ENCODE measurements at regions not wholly inside any gene's neighbourhood (a gene's known extent, or its start where the extent isn't known, plus 50 kb on each side); places are given as distances from the start of the nearest gene placed in this dataset.

DNA sequence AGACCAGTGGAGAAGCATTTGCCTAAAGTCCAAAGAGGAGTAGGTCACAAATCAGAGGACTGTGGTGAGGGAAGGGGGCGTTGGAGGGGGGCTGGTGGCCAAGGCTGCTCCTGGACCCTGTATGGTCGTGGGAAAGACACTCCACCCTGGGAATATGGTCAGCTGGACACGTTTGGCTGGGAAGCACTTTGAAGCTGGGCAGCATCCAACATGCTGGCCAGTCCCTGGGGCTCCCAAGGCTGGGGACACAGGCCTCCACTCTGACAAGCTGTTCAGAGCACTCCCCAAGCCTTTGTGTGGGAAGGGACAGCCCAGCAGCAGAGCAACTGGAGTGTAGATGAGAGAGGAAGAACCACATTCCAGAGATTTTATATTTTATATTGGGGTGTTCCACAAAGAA is 203.2 kb downstream of the ANKRD60 start:
- H3K36me3 ChIP-seq, result no peaks in the 10 kb centered on the region
- WGBS, 2 donors, result 30 to 55% methylated on average over 3 of the region's 3 CpGs
- no peak for TF ChIP-seq POLR2A (IDR thresholded peaks at IDR 0.05)
- no peak for TF ChIP-seq EP300 (IDR thresholded peaks at IDR 0.05)
- no peak for TF ChIP-seq CTCF (IDR thresholded peaks at IDR 0.05)
- H3K9me3 ChIP-seq, result no peaks in the 10 kb centered on the region
- H3K27me3 ChIP-seq, result no peaks in the 10 kb centered on the region
- no peak overlapping the region for H3K4me3 ChIP-seq
- no peak for DNase-seq (ENCODE audit: low spot score in 2 of 2)
- H3K4me1 ChIP-seq, result peaks cover 3 to 34% (median 8%) of the 10 kb centered on the region in 4 donors
- H3K27ac ChIP-seq, result no peak overlapping the region

- no peaks in the 10 kb centered on the region for H3K9me3 ChIP-seq
- no peak for DNase-seq (ENCODE audit: low spot score in 2 of 2)
- WGBS, 2 donors, result 86 to 96% methylated on average over 6 to 9 of the region's 9 CpGs
- H3K4me3 ChIP-seq, result no peak overlapping the region
- peaks cover 3 to 44% (median 13%) of the 10 kb centered on the region in 4 donors for H3K4me1 ChIP-seq
- H3K36me3 ChIP-seq, result no peaks in the 10 kb centered on the region
- no peaks in the 10 kb centered on the region for H3K27me3 ChIP-seq
- H3K27ac ChIP-seq, result no peak overlapping the region
- TF ChIP-seq CTCF (IDR thresholded peaks at IDR 0.05), result no peak
- TF ChIP-seq POLR2A (IDR thresholded peaks at IDR 0.05), result no peak
- TF ChIP-seq EP300 (IDR thresholded peaks at IDR 0.05), result no peak
These were observed 204.2 kb downstream of the ANKRD60 start for GRCh38 chr20:58024241-58024721.

DNA sequence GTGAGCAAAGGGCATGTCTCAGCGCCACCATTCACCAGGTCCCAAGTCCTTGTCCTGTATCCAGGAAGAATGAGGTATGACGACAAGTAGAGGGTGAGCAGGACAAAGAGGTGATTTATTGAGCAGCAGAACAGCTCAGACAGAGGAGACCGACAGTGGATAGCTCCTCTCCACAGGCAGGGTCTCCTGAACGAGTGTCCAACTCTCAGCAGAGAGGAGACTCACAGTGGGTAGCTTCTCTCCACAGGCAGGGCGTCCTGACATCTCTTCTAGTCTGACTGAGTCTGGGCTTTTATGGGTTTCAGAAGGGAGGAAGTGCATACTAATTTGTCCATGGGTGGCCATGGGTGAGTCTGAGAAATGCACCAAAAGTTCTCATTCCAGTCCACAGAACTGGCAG is 204.7 kb downstream of the ANKRD60 start:
- Histone ChIP-seq H3K4me1 (peaks cover 3 to 48% (median 14%) of the 10 kb centered on the region in 4 donors), H3K27me3 (no peaks in the 10 kb centered on the region), H3K9me3 (no peaks in the 10 kb centered on the region), H3K27ac (no peak overlapping the region), H3K4me3 (no peak overlapping the region), H3K36me3 (no peaks in the 10 kb centered on the region)
- TF ChIP-seq CTCF (IDR thresholded peaks at IDR 0.05) (no peak), EP300 (IDR thresholded peaks at IDR 0.05) (no peak), POLR2A (IDR thresholded peaks at IDR 0.05) (no peak)
- 87 to 95% methylated on average over 5 of the region's 5 CpGs for WGBS, 2 donors
- no peak for DNase-seq (ENCODE audit: low spot score in 2 of 2)

DNA sequence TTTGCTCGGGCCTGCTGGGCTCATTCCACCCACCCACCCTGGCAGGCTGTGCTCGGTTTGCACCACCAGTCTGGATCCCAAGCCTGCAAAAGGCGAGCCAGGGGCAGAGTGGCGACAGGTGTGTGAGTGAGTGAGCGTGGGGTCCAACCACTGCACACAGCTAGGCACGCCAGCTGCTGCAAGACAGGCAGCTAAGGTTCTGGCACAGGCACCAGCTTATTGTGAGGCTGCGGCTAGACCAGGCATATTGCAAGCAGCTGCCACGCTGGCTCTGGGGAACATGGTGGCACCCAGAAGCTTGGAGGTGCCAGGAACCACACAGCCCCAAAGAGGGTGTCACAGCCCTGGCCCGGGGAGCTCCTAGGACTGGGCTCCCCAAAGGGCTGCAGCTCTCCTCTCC is 205.1 kb downstream of the ANKRD60 start:
- Histone ChIP-seq H3K36me3 (no peaks in the 10 kb centered on the region), H3K4me3 (no peak overlapping the region), H3K4me1 (peaks cover 3 to 52% (median 14%) of the 10 kb centered on the region in 4 donors), H3K27ac (no peak overlapping the region), H3K9me3 (no peaks in the 10 kb centered on the region), H3K27me3 (no peaks in the 10 kb centered on the region)
- WGBS, 2 donors, result 93 to 97% methylated on average over 9 of the region's 9 CpGs
- DNase-seq (ENCODE audit: low spot score in 2 of 2), result no peak
- TF ChIP-seq POLR2A (IDR thresholded peaks at IDR 0.05) (no peak), EP300 (IDR thresholded peaks at IDR 0.05) (no peak), CTCF (IDR thresholded peaks at IDR 0.05) (no peak)

GRCh38 chr20:58022711-58023110 is 205.7 kb downstream of the ANKRD60 start:
- H3K36me3 ChIP-seq, result no peaks in the 10 kb centered on the region
- H3K27me3 ChIP-seq, result no peaks in the 10 kb centered on the region
- 40 to 72% methylated on average over 3 of the region's 3 CpGs for WGBS, 2 donors
- no peak for TF ChIP-seq POLR2A (IDR thresholded peaks at IDR 0.05)
- no peak for TF ChIP-seq CTCF (IDR thresholded peaks at IDR 0.05)
- TF ChIP-seq EP300 (IDR thresholded peaks at IDR 0.05), result no peak
- no peak overlapping the region for H3K4me3 ChIP-seq
- H3K9me3 ChIP-seq, result no peaks in the 10 kb centered on the region
- DNase-seq (ENCODE audit: low spot score in 2 of 2), result no peak
- H3K4me1 ChIP-seq, result peaks cover 3 to 58% (median 14%) of the 10 kb centered on the region in 4 donors
- no peak overlapping the region for H3K27ac ChIP-seq

All from tibial nerve (tissue), 4 donors.